ENCODE measurements at regions not wholly inside any gene's neighbourhood (a gene's known extent, or its start where the extent isn't known, plus 50 kb on each side); places are given as distances from the start of the nearest gene placed in this dataset.

- Histone ChIP-seq H3K18ac (ENCODE audit: insufficient read length, low read depth, low read length) (no peak overlapping the region), H4K20me1 (ENCODE audit: control insufficient read depth, insufficient read depth, insufficient read length) (no peaks in the 10 kb centered on the region), H4K8ac (replicated peaks; ENCODE audit: insufficient read length, low read depth, low read length) (no peak overlapping the region), H3K27ac (ENCODE audit: insufficient read length, low read depth, low read length) (no peak overlapping the region), H3K4me1 (ENCODE audit: insufficient read depth, low read length) (peaks cover 8% of the 10 kb centered on the region; the same call in 1 of the 2 replicates), H3K79me1 (ENCODE audit: insufficient read depth, low read depth, low read length, poor library complexity, severe bottlenecking) (no peaks in the 10 kb centered on the region), H3K14ac (ENCODE audit: insufficient read depth, low read length) (no peak overlapping the region), H3K56ac (ENCODE audit: insufficient read length, low read depth, low read length) (no peak overlapping the region), H3K23ac (ENCODE audit: insufficient read length, low read depth, low read length) (no peak overlapping the region), H4K5ac (ENCODE audit: insufficient read length, low read depth, low read length) (no peak overlapping the region), H3K9me3 (ENCODE audit: control insufficient read depth, low read depth, low read length) (no peaks in the 10 kb centered on the region), H2AFZ (ENCODE audit: low read length) (no peak overlapping the region), H3K79me2 (ENCODE audit: insufficient read depth, low read length) (no peaks in the 10 kb centered on the region), H2BK5ac (ENCODE audit: insufficient read length, low read length) (no peak overlapping the region), H3K4ac (ENCODE audit: low read depth, low read length) (no peak overlapping the region), H2BK20ac (ENCODE audit: low read depth, low read length, poor library complexity, severe bottlenecking) (no peak overlapping the region), H3K4me2 (ENCODE audit: insufficient read depth, insufficient read length, low read length) (no peak overlapping the region), H3K23me2 (ENCODE audit: insufficient read length, low read depth, low read length, poor library complexity, severe bottlenecking) (peaks cover 2% of the 10 kb centered on the region), H4K91ac (ENCODE audit: insufficient read length, low read depth, low read length) (no peak overlapping the region), H3T11ph (ENCODE audit: low read length) (no peak overlapping the region), H2BK15ac (ENCODE audit: low read depth, low read length) (no peak overlapping the region), H3K27me3 (ENCODE audit: insufficient read depth, low read length) (no peaks in the 10 kb centered on the region), H2AK5ac (ENCODE audit: insufficient read length, low read length) (no peak overlapping the region), H3K9ac (ENCODE audit: extremely low read depth, insufficient read length, low read length) (no peak overlapping the region), H2BK12ac (ENCODE audit: insufficient read length, low read depth, low read length) (no peak overlapping the region), H2BK120ac (ENCODE audit: low read depth, low read length, poor library complexity, severe bottlenecking) (no peak overlapping the region)
- DNase-seq: no peak
- no peaks in the 10 kb centered on the region for H3K36me3 Mint-ChIP-seq (ENCODE audit: insufficient read depth in 1 of 3, low read depth in 3 of 3)
- H3K9me3 Mint-ChIP-seq: no peaks in the 10 kb centered on the region
- no CpG with 5 or more reads among the region's 5 CpGs for WGBS (ENCODE audit: extremely low coverage, insufficient read length, low lambda C conversion rate)
- H3K4me3 Mint-ChIP-seq: no peak overlapping the region
- H3K4me1 Mint-ChIP-seq: peaks cover 18 to 30% of the 10 kb centered on the region in 2 experiments
- H3K27me3 Mint-ChIP-seq (ENCODE audit: low read depth): 0 out of 2 replicates have a peak, but pooled peaks cover 2% of the 10 kb centered on the region
- H3K27ac Mint-ChIP-seq: no peak overlapping the region
- no peak for TF ChIP-seq CTCF (conservative IDR thresholded peaks at IDR 0.05)
Observed at GRCh38 chr3:71905426-71905825, 120.5 kb upstream of the PROK2 start.

All from H9 (cell line).